ENCODE measurements at regions not wholly inside any gene's neighbourhood (a gene's known extent, or its start where the extent isn't known, plus 50 kb on each side); places are given as distances from the start of the nearest gene placed in this dataset.
"Not testable (repeated sequence)": the region's sequence is repeated elsewhere in the genome, so short reads cannot be mapped to it uniquely, and the experiment has no call there.

DNA sequence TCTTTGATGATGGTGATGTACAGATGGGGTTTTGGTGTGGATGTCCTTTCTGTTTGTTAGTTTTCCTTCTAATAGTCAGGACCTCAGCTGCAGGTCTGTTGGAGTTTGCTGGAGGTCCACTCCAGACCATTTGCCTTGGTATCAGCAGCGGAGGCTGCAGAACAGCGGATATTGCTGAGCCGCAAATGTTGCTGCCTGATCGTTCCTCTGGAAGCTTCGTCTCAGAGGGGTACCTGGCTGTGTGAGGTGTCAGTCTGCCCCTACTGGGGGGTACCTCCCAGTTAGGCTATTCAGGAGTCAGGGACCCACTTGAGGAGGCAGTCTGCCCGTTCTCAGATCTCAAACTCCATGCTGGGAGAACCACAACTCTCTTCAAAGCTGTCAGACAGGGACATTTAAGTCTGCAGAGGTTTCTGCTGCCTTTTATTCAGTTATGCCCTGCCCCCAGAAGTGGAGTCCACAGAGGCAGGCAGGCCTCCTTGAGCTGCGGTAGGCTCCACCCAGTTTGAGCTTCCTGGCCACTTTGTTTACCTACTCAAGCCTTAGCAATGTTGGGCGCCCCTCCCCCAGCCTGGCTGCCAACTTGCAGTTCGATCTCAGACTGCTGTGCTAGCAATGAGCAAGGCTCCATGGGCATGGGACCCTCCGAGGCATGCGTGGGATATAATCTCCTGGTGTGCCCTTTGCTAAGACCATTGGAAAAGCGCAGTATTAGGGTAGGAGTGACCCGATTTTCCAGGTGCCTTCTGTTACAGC lies 264.5 kb downstream of the MATN1 start:
- DNase-seq (ENCODE audit: low spot score): not testable (repeated sequence)

- DNase-seq (ENCODE audit: low spot score): no peak
Measured at GRCh38 chr1:30452925-30453324, 270.5 kb downstream of the MATN1 start.

DNA sequence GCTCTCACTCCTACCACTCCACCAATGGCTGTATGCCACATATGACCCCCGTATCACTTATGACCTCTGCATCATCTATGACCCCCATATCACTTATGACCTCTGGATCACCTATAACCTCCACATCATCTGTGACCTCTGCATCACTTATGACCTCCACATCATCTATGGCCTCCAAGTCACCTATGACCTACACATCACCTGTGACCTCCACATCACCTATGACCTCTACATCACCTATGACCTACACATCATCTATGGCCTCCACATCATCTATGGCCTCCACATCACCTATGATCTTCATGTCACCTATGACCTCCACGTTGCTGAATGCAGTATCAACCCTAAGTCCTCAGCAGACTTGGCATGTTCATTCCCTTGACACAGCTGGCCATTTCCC lies 271.2 kb downstream of the MATN1 start:
- no peak for DNase-seq (ENCODE audit: low spot score)

DNA sequence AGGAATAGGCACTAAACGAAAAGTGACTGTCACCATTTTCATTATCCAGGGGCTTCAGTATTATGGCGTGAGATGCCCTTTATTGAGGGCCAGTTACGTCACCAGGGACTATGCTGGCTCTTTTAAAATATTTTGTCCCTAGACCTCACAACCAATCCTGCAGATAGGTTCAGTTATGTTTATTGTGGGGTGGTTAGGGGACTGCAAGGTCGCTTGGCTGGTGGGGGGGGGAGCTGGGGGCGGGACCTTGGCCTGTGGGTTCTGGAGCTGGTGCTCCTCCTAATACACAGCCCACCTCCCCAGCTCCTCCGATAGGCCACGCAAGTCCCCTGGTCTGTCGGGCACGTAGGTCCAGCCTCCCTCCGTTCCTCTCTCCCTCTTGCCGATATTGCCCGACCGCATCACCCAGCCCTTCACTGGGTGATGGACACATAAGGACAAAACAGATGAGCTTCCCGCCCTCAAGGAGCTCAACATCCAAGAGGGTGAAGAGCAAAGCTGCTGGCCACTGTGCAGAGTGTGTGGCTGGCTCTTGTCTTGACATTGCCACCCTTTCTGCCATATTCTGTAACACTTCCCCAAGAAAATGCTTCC lies 271.8 kb downstream of the MATN1 start:
- DNase-seq (ENCODE audit: low spot score): no peak

DNA sequence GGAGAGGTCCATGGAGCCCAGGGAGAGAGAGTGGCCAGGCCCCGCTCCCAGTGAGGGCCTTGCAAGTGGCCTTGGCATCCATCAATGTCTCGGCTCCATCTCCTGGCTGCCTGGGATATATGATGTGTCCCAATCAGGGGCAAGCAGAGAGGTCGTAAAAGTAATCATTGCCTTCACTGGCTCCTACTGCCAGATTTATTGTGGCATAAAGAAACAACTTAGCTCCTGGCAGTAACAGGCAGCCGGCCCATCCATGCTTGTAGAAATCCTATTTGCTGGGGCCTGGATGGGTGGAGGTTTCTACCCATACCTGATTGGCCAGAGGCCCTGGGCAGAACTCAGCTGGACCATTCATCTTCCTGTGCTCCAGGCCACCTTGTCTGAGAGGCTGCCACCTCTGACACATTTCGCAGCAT lies 272.6 kb downstream of the MATN1 start:
- no peak for DNase-seq (ENCODE audit: low spot score)

- DNase-seq (ENCODE audit: low spot score): no peak
Measured at GRCh38 chr1:30450148-30450817, 273.1 kb downstream of the MATN1 start.

GRCh38 chr1:30449428-30450147 lies 273.8 kb downstream of the MATN1 start:
- DNase-seq (ENCODE audit: low spot score): no peak

GRCh38 chr1:30449003-30449402 lies 274.4 kb downstream of the MATN1 start:
- no peak for DNase-seq (ENCODE audit: low spot score)

DNA sequence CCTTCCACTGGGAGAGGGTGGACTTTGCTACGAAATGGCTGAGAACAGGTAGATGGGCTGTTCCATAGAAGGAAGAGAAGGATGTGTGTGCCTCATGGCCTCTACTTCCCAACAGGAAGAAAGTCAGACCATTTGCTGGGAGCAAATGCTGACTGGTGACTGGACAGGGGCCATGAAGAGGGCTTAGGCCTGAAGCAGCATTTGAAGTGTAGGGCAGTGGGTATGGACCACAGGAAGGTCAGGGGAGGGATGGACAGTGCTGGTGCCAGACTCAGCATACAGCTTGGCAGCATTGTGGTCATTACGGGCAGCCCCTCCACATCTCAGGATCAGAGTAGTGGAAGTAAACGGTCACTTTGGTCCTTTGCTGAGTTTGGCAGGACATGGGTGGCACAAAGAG lies 275.7 kb downstream of the MATN1 start:
- no peak for DNase-seq (ENCODE audit: low spot score)

DNA sequence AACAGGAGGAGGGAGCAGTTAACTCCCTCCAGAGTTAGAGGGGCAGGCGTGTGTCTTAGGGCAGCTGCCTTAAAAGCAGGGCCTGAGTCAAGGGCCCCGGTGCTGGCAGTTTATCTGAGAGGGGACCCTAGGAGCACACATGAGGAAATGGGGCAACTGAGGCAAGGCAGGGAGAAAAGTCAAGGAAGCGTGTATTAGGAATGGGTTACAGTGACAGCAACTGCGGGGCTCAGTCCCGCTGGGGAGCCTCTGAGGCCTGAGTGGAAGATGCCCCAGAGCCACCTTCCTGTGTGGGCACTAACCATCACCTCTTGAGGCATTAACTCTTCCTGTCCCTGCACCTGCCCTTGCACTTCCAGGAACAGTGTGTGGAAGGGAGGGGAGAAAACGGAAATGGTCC lies 276.3 kb downstream of the MATN1 start:
- no peak for DNase-seq (ENCODE audit: low spot score)

GRCh38 chr1:30446508-30446907 lies 276.9 kb downstream of the MATN1 start:
- DNase-seq (ENCODE audit: low spot score): no peak

GRCh38 chr1:30446095-30446494 lies 277.3 kb downstream of the MATN1 start:
- DNase-seq (ENCODE audit: low spot score): no peak

DNA sequence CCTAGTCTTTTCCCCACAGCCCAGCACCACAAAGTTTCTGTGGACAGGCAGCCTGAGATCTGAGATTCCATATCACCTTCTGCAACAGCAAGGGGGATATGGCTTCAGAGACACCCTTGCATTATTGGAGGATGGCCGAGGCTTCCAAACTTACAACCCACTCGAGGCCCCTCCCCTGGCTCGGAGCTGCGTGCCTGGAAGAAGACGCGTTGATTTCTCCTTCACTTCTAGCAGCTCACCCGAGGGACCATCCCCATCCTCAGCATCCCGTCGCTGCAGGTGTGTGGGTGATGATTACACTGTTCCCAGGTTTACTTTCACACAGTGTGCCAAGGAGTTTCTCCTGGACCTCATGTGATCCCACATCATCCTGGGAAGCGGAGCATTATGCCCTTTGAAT lies 277.9 kb downstream of the MATN1 start:
- no peak for DNase-seq (ENCODE audit: low spot score)

GRCh38 chr1:30444850-30445249 lies 278.5 kb downstream of the MATN1 start:
- DNase-seq (ENCODE audit: low spot score): no peak

GRCh38 chr1:30444401-30444800 lies 279.0 kb downstream of the MATN1 start:
- DNase-seq (ENCODE audit: low spot score): no peak

- not testable (repeated sequence) for DNase-seq (ENCODE audit: low spot score)
Measured at GRCh38 chr1:30438274-30438673, 285.1 kb downstream of the MATN1 start.

GRCh38 chr1:30437059-30437576 lies 286.3 kb downstream of the MATN1 start:
- DNase-seq (ENCODE audit: low spot score): no peak

- no peak for DNase-seq (ENCODE audit: low spot score)
Measured at GRCh38 chr1:30427545-30427944, 295.8 kb downstream of the MATN1 start.

GRCh38 chr1:30425046-30425445 lies 298.3 kb downstream of the MATN1 start:
- no peak for DNase-seq (ENCODE audit: low spot score)

GRCh38 chr1:30423570-30423969 lies 299.8 kb downstream of the MATN1 start:
- DNase-seq (ENCODE audit: low spot score): no peak

GRCh38 chr1:30422251-30422650 lies 301.1 kb downstream of the MATN1 start:
- no peak for DNase-seq (ENCODE audit: low spot score)

DNA sequence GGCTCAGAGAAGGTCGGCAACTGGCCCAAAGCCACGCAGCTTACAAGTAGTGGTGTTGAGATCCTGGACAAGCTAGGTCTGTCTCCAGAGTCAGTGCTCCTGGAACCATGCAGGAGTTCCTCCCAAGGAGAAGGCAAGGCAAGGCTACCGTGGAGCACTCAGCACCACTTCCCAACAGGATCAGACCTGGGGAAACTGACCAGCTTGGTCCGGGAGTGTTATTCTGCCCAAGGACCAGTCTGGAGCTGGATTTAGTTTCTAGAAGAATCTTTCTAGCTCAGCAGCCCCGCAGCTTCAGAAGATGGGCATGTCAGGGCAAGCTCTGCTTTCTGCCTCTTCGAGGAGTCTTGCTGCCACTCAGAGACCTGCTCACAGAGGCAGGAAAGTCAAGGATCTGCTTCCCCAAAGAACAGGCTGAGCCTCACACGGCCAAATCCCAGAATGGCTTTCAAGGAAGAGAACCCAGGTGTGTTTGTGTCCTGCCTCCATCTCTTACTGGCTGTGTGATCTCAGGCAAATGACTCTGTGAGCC lies 302.8 kb downstream of the MATN1 start:
- DNase-seq (ENCODE audit: low spot score): no peak
